Progenitor cell of endocrine pancreas (in vitro differentiated cells): ENCODE measurements at regions not wholly inside any gene's neighbourhood (a gene's known extent, or its start where the extent isn't known, plus 50 kb on each side); places are given as distances from the start of the nearest gene placed in this dataset.
A peak's percentile ranks its signal among the peaks of the same experiment; 100 is the strongest.

Experiments
- DNase-seq: peaks from one replicate; pipeline ENCODE4 v3.0.0; 2021; ENCODE audit warnings: low spot score; ENCODE audit not compliant: unreplicated experiment
- H3K27ac Mint-ChIP-seq: 2 replicates; pipeline ENCODE4 v1.8.0; 2021; ENCODE audit warnings: mild to moderate bottlenecking, moderate library complexity, mixed read lengths
- H3K27me3 Mint-ChIP-seq: 2 replicates; pipeline ENCODE4 v1.8.0; 2021; ENCODE audit warnings: mixed read lengths
- H3K36me3 Mint-ChIP-seq: 2 replicates; pipeline ENCODE4 v1.8.0; 2022; ENCODE audit warnings: mixed read lengths; ENCODE audit not compliant: insufficient read depth
- H3K4me1 Mint-ChIP-seq: 2 replicates; pipeline ENCODE4 v1.8.0; 2021; ENCODE audit warnings: low read depth, mixed read lengths
- H3K4me3 Mint-ChIP-seq: 2 replicates; pipeline ENCODE4 v1.8.0; 2021; ENCODE audit warnings: low read depth, mild to moderate bottlenecking, moderate library complexity, mixed read lengths
- H3K9me3 Mint-ChIP-seq: 2 replicates; pipeline ENCODE4 v1.8.0; 2021; ENCODE audit warnings: low read depth, mixed read lengths
- CTCF ChIP-seq: fragments of 200-600 bp; sonication (generic); IDR thresholded peaks from one replicate; pipeline ENCODE4 v1.5.0; 2021; ENCODE audit warnings: antibody characterized with exemption, mild to moderate bottlenecking; ENCODE audit not compliant: unreplicated experiment

DNA sequence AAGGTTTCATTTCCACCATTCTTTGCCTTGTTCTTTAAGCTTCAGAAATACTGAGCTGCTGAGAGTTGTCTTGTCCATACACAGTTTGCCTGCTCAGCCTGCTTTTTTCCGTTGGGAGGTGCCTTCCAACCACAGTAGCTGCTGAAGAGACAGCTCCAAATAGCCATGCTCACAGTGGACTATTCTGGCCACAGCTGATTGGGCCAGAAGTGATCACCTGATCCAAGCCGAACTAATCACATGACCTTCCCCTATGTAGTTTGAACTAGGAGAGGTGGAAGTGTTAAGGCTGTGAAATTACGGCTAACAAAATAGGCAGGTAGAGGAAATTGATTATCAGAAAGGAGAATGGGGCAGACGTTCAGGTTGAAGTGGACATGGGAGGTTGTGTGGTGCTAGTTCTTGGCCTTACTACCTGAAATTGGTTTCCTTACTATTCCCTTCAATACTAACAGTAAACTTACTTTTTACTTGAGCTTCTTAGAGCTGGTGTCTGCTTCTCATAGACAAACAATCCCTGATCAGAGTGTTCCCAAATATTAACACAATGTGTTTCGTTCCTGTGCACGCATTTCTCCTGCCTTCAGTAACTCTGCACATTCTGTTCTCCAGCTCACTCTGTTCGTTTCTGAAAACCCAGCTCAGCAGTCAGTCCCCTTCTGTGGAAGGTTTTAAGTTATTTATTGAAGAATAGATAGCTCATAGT is 136.1 kb downstream of the RWDD3 start:
- Mint-ChIP-seq H3K36me3 (no peaks in the 10 kb centered on the region), H3K27me3 (no peaks in the 10 kb centered on the region), H3K9me3 (peaks cover 3% of the 10 kb centered on the region), H3K4me1 (peaks cover 60% of the 10 kb centered on the region), H3K4me3 (no peak overlapping the region), H3K27ac (no peak overlapping the region)
- no peak for TF ChIP-seq CTCF
- no peak for DNase-seq

DNA sequence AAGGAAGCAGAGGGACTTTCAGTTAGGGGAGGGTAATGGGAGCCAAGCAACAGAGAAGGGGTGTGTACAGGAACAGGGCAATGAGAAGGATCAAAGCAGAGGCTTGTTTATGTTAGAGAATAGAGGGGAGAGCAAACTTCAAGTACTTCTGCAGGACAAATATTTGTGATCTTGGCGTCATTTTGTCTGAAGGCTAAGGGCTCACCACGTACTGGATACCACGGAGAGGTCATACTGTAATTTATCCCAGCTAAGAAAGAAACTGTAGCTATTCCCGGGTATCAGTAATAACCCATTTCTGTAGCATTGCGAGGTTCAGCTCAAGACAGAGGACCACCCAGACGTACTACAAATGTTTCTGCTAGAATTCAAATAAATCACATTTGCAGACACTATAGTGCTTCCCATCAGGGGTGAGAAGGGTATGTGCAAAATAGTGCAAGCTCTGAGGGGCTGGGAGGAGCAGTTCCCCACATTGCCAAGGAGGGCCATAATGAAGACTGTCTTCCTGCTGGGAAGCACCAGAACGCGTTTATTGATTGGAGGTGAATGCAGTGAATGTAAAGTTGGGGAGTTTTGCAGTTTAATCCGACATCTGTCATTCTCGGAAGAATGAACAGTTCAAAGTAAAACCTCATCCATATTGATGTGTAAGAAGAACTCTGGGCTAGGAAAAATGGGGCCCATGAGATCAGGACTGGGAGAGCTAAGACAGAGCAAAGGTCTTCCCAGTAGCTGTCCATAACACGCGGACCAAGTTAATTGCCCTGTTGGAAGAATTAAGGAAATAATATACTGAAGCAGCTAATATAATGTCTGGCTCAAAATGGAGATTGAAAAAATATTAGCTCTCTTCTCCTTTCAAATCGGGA is 136.9 kb downstream of the RWDD3 start:
- no peak for DNase-seq
- Mint-ChIP-seq H3K27ac (no peak overlapping the region), H3K4me3 (no peak overlapping the region), H3K4me1 (peaks cover 62% of the 10 kb centered on the region), H3K27me3 (no peaks in the 10 kb centered on the region), H3K9me3 (no peaks in the 10 kb centered on the region), H3K36me3 (no peaks in the 10 kb centered on the region)
- TF ChIP-seq CTCF, result no peak

DNA sequence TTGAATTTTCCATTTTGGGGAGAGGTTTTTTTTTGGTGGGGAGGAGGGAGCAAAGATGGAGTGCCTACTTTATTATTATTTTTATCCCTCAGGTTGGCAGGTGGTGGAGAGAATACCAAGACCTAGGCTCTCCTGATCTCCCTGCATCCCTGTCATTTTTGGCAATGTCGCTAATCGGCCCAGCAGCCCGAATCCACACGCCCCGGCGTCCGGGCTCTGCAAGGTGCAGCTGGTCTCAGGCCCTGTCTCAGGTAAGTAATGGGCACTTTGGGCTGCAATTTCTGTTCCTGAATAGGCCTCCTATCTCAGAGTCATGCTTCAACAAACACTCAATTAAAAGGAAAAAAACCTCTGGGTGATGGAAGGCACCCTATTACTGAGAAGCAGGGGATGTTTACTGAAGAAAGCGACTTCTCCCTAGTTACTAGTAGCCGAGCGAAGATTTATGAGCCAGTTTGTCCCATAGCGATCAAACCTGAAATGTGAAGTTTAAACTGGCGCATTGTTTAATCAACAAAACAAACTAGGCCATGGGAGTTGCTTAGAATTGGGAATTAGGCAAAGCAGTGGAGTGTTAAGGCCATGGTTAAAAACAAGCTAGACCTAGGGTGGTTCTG is 137.8 kb downstream of the RWDD3 start:
- no peak for DNase-seq
- H3K27ac Mint-ChIP-seq, result peak overlapping the region; percentile 64
- peaks cover 62% of the 10 kb centered on the region for H3K4me1 Mint-ChIP-seq
- H3K27me3 Mint-ChIP-seq, result no peaks in the 10 kb centered on the region
- no peak for TF ChIP-seq CTCF
- no peaks in the 10 kb centered on the region for H3K9me3 Mint-ChIP-seq
- H3K4me3 Mint-ChIP-seq, result no peak overlapping the region
- H3K36me3 Mint-ChIP-seq, result no peaks in the 10 kb centered on the region

GRCh38 chr1:95375174-95375573 is 141.2 kb downstream of the RWDD3 start:
- no peak overlapping the region for H3K4me3 Mint-ChIP-seq
- H3K27me3 Mint-ChIP-seq, result no peaks in the 10 kb centered on the region
- no peak for TF ChIP-seq CTCF
- no peak for DNase-seq
- H3K4me1 Mint-ChIP-seq, result peaks cover 33% of the 10 kb centered on the region
- no peaks in the 10 kb centered on the region for H3K36me3 Mint-ChIP-seq
- H3K27ac Mint-ChIP-seq, result no peak overlapping the region
- no peaks in the 10 kb centered on the region for H3K9me3 Mint-ChIP-seq

- H3K9me3 Mint-ChIP-seq, result no peaks in the 10 kb centered on the region
- no peak for DNase-seq
- no peak for TF ChIP-seq CTCF
- peaks cover 1% of the 10 kb centered on the region for H3K4me1 Mint-ChIP-seq
- no peaks in the 10 kb centered on the region for H3K36me3 Mint-ChIP-seq
- no peak overlapping the region for H3K4me3 Mint-ChIP-seq
- no peak overlapping the region for H3K27ac Mint-ChIP-seq
- H3K27me3 Mint-ChIP-seq, result no peaks in the 10 kb centered on the region
Measured at GRCh38 chr1:95380909-95381308, 146.9 kb downstream of the RWDD3 start.
